KG1 (cell line): ENCODE measurements at regions not wholly inside any gene's neighbourhood (a gene's known extent, or its start where the extent isn't known, plus 50 kb on each side); places are given as distances from the start of the nearest gene placed in this dataset.

Experiments
- DNase-seq: peaks from one replicate; lab custom pipeline; 2025; lab: John Stamatoyannopoulos, UW

DNA sequence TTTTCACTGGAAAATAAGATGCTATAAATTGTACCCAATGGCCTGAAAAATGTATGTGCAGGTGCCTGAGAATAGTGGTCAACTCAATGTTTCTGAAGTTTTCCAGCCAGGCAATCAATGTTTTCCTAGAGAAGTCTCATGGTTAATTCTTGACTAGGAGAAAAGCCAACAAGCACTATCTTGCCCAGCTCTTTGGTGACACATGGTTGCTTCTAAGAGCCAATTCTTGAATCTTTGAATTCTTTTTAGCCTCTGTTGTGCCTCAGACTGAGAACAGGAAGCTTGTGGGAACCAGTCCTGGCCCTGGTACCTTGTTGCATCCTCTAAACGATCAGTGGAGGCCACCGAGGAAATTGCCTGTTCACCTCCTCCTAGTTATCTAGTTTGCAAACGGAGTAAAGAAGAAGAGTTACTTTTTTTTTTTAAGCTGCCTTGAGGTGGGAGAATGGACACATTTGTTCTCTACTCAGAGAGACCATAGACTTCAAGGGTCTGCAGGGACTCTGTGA, 144.0 kb upstream of the MKLN1 start:
- no peak for DNase-seq

DNA sequence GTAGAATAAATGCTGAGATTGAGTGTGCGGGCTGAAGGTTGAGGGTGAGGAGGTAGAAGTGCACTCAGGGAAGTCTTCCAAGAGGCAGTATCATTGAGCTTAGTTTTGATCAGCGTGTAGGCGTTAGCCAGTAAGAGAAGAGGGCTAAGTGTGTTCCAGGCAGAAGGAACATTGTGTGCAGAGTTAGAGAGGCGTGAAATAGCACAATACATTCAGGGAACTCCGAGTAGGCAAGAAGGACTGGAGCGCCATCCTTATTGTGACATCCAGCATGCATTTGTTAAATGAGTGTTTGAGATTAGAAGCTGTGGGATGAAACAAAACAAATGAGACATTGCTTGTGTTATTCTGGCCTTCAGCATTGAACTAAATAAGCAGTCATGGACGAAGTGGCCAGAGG, 140.9 kb upstream of the MKLN1 start:
- no peak for DNase-seq

DNA sequence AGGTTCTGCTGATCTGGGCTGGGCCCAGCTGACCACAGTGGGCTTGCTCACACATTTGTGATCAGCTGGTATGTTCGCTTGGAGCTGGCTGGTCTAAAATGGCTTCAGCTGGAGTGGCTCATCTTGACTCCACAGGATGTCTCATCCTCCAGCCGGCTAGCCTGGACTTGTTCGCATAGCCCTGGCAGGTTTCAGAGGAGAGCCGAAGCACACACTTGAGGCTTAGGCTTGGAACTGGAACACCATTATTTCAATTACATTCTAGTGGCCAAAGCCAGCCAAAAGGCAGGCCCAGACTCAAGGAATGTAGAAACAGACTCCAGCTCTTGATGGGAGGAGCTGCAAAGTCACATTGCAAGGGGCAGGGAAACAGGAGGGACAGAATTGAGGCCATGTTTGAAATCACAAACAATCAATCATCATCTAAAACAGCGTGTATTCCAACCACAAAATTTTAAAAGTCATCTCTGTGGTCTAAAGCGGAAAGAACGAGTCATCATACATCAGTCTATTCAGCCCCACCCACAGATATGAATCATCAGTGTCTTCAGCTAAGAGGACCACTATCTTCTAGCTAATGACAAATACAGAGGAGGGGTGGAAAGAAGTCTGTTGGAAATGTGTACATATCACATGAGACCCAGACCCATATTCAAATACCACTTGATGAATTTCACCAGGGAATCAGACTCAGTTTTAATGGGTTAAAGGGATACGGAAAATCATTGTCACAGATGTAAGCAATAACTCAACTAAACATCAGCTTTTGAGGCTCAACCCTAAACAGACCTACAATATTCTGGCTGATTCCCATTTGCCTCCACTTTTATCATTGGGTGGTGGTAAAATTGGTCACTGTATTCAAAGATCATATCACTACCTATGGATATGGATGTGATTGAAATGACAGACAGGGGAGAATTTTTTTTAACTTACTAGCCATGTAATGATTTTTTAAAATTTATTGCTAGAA, 139.0 kb upstream of the MKLN1 start:
- DNase-seq: no peak

DNA sequence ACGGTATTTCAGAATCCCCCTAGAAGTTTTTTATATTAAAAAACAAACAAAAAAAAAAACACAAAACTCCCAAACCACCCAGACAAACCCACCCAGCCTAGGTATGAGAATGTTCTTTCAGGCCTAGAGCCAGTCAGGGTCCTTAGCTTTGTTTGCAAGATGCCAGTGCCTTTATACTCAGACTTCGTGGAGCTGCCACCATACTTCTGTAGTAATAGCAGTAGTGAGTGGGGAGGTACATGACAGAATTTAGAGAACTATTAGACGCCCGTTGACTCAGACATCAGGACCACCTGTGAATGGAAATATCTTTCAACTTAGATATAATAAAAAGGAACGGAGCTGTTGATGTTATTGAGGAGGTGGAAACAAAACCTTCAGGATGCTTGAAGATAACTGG, 138.2 kb upstream of the MKLN1 start:
- DNase-seq: no peak

DNA sequence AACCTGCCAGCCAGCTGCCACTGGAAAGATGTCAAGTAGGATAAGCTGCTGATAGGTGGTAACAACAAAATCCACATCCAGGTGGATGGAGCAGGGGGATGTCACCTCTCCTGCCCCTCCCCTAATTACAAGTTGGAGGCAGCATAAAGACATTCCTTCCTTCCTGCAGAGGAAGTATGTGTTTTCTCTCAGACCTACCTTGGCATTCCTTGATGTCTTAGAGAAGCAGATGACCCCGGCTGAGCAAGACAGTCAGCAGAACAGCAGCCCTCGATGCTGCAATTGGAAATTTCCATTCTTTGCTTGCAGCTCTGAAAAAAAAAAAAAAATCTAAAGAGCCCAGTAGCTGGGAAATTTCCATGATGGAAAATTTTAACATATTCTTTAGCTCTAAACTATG, 137.5 kb upstream of the MKLN1 start:
- DNase-seq: no peak

DNA sequence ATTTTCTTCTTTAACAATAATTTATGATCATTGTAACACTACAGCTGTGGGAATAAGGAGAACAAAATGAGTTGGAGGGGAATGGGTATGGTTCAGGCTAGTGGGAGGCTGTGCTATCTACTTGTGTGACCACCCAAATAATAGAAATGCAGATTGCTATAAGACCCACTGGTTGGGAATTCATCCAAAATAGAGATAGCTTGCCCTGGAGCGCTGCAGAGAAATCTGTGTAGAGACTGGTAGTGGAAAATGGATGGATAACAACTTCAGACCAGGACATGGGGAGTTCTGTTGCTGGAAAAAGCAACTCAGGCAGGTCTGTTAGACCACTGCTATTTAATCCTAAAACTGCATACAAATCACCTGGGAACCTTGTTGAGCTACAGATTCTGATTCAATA, 137.1 kb upstream of the MKLN1 start:
- no peak for DNase-seq

DNA sequence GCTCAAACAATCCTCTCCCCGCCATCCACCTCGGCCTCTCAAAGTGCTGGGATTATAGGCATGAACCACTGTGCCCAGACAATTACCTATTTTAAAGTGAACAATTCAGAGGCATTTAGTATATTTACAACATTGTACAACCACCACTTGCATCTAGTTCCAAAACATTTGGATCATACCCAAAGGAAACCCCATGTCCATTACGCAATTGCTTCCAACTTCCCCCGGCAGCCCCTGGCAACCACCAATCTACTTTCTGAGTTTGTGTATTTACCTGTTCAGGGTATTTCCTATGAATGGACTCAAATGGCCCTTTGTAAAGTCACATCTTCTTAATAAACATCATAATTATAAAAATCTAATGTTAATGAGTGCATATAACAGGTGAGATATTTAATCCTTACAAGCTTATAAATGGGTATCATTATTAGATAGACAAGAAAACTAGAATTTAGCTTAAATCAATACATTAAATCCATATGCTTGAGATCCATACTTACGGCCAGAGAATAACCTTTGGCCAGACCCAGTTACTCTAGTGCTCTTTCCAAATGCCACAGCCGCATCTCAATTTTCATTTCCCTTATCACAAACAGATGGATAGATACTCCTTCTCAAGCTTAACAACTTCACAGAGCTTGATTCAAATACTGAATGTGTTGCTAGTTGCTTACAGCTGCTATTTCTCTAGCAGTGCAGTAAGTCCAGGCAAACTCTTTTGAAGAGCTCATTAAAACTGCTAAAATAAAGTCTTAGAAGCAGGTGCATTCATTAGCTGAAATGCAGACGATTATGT, 133.4 kb upstream of the MKLN1 start:
- DNase-seq: no peak

DNA sequence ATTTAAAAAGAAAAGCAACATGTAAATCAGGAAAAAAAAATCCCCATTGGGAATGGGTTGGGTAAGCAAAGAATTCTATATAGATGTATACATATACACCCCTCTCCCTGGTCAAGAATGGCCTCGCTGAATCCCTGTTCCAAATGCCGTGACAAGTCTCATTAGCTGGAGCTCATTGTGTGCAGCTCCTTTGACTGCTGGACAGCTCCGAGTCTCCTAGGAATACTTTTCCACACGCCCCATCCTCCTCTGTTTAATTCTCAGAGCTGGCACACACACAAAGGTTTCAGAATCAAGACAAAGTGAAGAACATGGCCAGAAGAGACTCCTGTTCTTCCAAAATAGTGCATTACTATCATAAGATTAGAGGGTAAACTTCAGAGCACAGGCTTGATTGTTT, 130.9 kb upstream of the MKLN1 start:
- no peak for DNase-seq

DNA sequence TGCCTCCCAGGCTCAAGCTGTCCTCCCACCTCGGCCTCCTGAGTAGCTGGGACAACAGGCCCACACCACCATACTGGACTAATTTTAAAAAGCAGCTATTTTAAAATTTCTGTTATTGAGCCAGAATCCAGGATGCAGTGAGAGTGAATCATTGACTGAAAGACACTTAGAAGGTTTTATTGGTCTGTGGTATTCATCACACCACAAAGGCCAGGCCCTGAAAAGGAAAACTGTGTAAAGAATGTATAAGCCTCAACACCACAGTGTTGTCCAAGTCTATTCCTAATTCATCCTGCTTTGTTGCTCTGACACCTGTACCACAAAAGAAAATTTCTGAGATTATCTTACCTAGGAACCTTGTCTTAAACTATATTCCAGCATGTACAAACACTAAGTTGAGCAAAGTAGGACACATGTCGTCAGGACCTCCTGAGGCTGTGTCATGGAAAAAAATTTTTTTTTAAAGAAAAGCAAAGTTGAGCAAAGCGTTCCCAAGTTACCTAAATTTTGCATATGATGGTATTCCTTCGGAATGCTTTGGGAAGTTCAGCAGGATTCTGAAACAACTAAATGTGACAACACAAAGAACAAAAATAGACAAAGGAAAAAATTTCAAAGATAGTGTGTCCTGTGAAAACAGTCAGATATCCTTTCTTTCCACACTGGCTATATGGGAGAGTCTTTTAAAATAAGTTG, 129.6 kb upstream of the MKLN1 start:
- DNase-seq: no peak

DNA sequence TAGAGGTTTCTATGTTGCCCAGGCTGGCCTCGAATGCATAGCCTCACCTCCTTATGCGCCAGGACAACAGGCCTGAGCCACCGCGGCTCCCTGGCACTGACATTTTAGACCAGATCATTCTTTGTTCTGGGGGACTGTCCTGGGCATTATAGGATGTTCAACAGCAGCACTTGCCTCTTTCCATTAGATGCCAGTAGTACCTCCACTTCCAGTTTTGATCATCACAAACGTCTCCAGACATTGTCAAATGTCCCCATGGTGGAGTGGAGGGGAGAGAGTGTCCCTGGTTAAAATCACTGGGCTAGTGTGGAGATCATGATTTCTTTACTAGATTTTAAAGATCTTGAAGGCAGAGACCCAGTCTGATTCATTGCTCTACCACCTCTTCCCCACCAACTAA, 125.2 kb upstream of the MKLN1 start:
- no peak for DNase-seq

DNA sequence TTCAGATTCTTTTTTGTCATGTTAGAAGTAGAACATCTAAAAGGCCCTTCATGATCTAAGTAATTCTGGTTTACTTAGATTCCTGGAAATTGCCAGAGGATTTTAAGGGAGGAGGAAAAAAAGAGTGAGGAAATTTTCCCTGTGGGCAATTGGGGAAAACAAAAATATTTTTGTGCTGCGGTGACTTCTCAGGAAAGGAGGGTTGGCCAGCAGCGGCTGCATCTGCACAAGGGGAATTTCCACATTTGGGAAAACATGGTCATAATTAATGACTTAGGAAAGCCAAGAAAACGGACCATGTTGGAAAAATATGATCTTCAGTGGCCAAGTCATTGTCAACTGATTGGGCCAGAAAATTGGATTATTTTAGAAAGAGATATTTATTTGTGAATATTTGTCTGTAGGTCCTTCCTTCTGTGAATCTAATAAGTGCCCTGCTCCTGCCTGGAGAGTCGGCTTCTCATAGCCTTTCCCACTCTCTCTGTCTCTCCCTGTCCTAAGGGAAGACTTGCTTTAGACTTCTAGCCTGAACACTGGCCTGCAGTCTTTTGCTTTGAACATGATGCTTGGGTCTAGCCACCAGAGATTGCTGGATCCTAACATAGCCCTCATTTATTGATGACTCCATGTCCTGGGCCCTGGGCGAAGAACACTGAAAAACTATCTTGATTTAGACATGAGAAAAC, 124.2 kb upstream of the MKLN1 start:
- no peak for DNase-seq

DNA sequence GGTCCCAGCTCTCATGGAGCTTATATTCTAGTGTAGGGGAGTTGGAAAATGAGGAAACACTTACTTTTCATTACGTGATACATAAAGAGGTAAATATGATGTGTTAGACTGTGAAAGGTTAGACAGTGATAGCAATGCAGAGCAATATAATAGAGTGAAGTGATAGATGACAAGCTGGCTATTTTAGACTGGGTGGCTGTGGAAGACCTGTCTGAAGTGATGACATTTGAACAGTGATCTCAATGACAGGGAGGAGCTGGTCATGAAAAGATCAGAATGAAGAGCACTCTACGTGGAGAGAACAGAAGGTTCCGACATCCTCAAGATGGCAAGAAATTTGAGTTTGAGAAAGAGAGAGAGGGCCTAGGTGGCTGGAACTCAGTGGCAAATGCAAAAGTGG, 118.9 kb upstream of the MKLN1 start:
- no peak for DNase-seq

DNA sequence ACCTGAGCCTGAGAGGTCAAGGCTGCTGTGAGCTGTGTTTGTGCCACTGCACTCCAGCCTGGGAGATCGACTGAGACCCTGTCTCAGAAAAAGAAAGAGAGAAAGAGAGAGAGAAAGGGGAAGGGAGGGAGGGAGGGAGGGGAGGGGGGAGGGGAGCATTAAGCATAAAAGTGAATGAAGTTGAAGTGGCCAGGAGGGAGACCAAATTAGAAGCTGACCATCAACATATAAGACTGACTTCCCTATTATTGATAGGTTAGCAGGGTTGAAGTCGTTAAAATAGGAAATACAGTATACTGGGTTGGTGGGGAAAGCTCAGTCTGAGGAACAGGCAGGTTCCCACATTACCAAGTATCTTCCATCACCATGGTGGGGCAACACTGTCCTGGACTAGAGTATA, 117.1 kb upstream of the MKLN1 start:
- DNase-seq: no peak

DNA sequence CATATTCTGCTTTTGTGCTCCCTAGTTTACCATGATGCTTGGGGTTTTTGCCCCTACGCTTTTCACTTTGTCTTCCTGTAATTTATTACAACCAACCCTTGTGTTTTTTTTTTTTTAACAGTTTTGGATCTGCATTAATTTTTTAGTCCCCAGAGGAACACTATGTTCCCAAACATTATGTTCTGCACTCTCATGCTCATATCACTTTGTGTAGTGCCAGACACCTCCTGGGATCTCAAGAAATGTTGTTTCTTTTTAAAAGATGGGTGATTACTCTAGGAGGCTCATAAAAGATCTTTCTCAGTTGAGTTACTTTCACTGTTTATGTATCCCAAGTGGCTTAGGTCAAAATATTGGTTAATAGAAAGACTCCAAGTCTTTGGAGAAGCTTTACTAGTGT, 116.2 kb upstream of the MKLN1 start:
- no peak for DNase-seq

DNA sequence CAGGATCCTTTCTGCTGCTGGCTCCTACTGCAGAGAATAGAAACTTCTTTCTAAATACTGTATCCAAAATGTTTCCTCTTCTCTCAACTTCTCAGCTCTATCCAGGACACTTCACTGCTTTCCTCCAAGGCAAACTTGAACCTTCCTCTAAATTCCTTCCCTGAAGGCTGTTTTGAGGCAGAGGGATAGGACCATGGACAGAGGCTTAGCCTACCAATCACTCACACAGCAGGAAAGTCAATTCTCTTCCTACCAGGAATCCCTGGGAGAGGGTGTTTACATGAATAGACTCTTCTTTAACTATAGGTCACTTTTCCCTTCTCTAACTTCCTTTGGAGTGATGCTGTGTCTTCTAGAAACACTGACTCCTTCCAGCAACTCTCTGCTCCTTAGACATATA, 115.6 kb upstream of the MKLN1 start:
- no peak for DNase-seq

DNA sequence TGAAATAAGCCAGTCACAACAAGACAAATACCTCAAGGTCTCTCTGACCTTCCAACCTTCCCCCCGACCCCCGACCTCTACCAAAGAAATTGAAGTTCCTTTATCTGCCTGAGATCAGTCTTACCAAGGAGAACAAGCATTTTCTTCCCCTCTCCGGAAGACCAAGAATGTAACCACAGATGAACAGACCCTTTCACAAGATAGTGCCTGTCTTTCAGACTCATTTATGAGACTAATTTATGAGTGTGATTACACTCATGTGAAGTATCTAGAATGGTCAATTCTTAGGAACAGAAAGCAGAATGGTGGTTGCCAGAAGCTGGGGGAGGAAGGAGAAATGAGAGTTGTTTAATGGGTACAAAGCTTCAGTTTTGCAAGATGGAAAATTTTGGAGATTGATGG, 108.9 kb upstream of the MKLN1 start:
- no peak for DNase-seq

DNA sequence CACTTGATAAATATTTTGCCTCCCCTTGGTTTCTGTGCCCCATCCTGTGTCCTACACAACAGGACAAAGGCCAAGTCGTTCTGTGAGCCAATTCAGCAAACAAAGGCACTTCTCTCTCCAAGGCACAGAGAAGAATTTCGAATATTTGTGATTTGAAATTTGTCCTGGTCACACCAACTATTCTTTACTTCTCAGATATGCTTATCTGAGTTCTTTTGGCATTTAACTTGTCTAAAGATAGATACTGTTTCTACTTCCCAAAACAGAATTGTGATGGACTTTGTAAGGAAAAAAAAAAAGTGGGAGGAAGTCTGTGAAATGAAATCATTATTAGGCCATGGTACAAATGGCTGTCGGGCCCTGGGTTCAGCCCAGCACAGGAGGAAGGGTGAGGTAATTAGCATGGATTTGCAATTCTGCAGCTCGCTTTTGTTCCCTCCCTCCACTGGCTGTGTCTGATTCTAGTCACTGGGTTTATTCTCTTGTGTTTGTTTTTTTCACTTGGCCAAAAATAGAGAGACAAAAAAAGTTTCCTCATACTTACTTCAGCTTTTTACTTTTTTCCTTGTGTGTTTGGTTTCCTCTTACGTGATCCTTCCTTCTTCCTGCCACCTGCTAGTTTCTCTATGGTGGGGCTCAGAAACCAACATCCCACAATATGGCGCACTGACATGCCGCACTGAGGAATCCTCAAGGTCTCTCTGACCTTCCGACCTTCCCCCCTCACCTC, 108.2 kb upstream of the MKLN1 start:
- no peak for DNase-seq

DNA sequence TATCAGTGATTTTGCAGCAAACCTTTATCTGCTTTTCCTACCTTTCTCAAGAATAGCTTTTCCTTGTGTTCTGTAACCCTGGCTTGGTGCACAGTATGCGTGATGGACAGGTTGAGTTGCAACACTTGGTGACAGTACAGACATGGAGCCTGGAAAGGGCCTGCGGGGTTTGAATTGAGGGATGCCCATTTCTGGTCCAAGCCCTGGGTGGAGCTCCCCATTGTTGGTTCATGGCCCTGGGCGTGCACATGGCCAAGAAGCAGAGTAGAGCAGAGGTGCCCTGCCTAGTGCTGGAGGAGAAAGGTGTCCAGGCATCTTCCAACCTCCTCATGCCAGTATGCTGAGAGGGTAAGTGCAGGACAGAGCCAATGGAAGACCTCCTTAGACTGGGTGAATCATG, 106.6 kb upstream of the MKLN1 start:
- no peak for DNase-seq

DNA sequence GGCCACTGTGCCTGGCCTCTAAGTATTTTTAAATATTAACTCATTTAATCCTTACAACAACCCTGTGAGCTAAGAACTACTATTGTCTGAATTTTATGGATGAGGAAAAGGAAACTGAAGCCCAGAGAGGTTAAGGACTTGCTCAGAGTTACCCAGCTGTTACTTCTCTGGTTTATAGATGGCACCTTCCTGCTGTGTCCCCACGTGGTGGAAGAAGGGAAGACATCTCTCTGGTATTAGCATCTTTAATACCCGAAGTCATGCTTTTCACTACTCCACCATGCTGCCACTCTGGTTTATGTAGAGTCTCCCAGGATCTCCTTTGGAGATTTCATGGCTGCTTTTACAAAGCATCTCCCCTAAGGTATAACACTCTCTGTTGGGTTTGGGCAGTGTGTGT, 105.5 kb upstream of the MKLN1 start:
- DNase-seq: no peak

DNA sequence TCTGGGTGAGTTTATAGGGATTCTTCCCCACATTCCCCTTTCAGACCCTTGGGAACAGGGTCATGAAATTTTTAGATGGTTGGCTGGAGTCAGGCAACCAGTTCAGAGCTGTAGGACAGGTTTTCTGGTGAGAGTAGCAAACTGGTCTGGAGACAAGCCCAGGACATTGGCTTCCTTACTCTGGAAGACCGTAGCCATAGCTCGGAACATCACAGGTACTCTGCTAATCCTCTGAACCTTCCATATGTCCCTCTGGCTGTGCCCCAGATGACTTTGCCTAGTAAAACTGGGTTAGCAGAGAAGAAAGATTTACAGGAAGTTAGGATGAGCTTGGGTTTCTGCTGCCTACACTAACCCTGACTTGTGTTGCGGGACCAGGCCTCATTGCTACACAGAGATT, 104.5 kb upstream of the MKLN1 start:
- no peak for DNase-seq

DNA sequence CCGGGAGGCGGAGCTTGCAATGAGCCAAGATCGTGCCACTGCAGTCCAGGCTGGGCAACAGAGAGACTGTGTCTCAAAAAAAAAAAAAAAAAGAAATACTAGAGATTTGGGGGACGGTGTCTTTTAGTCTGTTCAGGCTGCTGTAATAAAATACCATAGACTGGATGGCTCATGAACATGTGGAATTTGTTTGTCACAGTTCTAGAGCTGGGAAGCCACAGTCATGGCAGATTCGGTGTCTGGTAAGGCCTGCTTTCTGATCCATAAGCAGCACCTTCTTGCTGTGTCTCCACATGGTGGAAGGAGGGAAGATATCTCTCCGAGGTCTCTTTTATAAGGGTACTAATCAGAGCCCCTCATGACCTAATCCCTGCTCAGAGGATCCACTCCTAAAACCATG, 102.7 kb upstream of the MKLN1 start:
- no peak for DNase-seq
